ENCODE measurements at regions not wholly inside any gene's neighbourhood (a gene's known extent, or its start where the extent isn't known, plus 50 kb on each side); places are given as distances from the start of the nearest gene placed in this dataset.
"Not testable (repeated sequence)": the region's sequence is repeated elsewhere in the genome, so short reads cannot be mapped to it uniquely, and the experiment has no call there.

- DNase-seq, result no peak
These were observed 50.3 kb upstream of the ATP6AP2 start for GRCh38 chrX:40530509-40530908.

GRCh38 chrX:40527543-40527942, 53.2 kb upstream of the ATP6AP2 start:
- DNase-seq, result no peak

- DNase-seq, result no peak
These were observed 54.4 kb upstream of the ATP6AP2 start for GRCh38 chrX:40526412-40526811.

- not testable (repeated sequence) for DNase-seq
These were observed 54.9 kb upstream of the ATP6AP2 start for GRCh38 chrX:40525901-40526300.

- no peak for DNase-seq
These were observed 56.3 kb upstream of the ATP6AP2 start for GRCh38 chrX:40524423-40524822.

GRCh38 chrX:40523852-40524251, 56.9 kb upstream of the ATP6AP2 start:
- DNase-seq, result no peak

- DNase-seq, result no peak
These were observed 58.8 kb upstream of the ATP6AP2 start for GRCh38 chrX:40521868-40522450.

GRCh38 chrX:40514376-40514775, 66.4 kb upstream of the ATP6AP2 start:
- no peak for DNase-seq

- DNase-seq, result no peak
These were observed 66.9 kb upstream of the ATP6AP2 start for GRCh38 chrX:40513835-40514234.

- no peak for DNase-seq
These were observed 67.8 kb upstream of the ATP6AP2 start for GRCh38 chrX:40513012-40513411.

GRCh38 chrX:40511258-40511657, 69.5 kb upstream of the ATP6AP2 start:
- no peak for DNase-seq

GRCh38 chrX:40508560-40508959, 72.2 kb upstream of the ATP6AP2 start:
- DNase-seq, result no peak

- DNase-seq, result no peak
These were observed 74.4 kb upstream of the ATP6AP2 start for GRCh38 chrX:40506201-40506985.

- DNase-seq, result no peak
These were observed 75.8 kb upstream of the ATP6AP2 start for GRCh38 chrX:40504801-40505605.

GRCh38 chrX:40503094-40503493, 77.7 kb upstream of the ATP6AP2 start:
- no peak for DNase-seq

GRCh38 chrX:40502688-40503087, 78.1 kb upstream of the ATP6AP2 start:
- DNase-seq, result no peak

GRCh38 chrX:40501164-40501855, 79.5 kb upstream of the ATP6AP2 start:
- DNase-seq, result no peak

- no peak for DNase-seq
These were observed 84.0 kb upstream of the ATP6AP2 start for GRCh38 chrX:40496728-40497127.

- no peak for DNase-seq
These were observed 85.1 kb upstream of the ATP6AP2 start for GRCh38 chrX:40495659-40496058.

GRCh38 chrX:40494005-40494404, 86.8 kb upstream of the ATP6AP2 start:
- DNase-seq, result no peak

GRCh38 chrX:40488296-40488695, 92.5 kb upstream of the ATP6AP2 start:
- DNase-seq, result no peak

GRCh38 chrX:40485973-40486372, 94.8 kb upstream of the ATP6AP2 start:
- no peak for DNase-seq

- DNase-seq, result no peak
These were observed 95.5 kb upstream of the ATP6AP2 start for GRCh38 chrX:40485102-40485826.

All from NCI-H1048 (cell line).